ENCODE measurements at regions not wholly inside any gene's neighbourhood (a gene's known extent, or its start where the extent isn't known, plus 50 kb on each side); places are given as distances from the start of the nearest gene placed in this dataset.

DNA sequence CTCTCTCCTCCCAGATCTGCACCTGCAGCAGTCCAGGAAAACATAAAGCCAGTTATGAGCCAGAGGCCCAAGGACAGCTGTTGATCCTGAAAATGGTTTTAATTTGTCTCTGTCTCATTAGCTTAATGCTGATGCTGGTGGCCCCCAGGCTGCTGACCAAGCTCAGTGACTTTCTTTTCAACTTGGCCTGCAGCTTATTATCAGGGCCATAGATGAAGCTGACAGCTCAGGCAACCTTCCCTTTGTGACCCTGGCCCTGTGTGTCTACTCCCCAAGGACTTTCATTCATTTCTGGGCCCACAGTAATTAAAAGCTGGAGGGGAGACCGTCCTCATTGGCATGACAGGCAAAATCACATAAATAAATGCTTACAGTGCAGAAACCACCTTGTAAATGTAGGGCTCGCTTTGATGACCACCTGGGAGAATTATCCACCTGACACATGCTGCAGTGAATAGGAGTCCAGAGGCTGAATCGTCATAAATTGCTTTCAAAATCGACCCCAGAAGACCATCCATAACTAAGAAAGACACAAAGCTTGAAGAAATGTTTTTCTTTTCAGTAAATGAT is 138.5 kb downstream of the NPY start:
- no peak for TF ChIP-seq ZFX (IDR thresholded peaks at IDR 0.05)
- TF ChIP-seq, protein P1, sequence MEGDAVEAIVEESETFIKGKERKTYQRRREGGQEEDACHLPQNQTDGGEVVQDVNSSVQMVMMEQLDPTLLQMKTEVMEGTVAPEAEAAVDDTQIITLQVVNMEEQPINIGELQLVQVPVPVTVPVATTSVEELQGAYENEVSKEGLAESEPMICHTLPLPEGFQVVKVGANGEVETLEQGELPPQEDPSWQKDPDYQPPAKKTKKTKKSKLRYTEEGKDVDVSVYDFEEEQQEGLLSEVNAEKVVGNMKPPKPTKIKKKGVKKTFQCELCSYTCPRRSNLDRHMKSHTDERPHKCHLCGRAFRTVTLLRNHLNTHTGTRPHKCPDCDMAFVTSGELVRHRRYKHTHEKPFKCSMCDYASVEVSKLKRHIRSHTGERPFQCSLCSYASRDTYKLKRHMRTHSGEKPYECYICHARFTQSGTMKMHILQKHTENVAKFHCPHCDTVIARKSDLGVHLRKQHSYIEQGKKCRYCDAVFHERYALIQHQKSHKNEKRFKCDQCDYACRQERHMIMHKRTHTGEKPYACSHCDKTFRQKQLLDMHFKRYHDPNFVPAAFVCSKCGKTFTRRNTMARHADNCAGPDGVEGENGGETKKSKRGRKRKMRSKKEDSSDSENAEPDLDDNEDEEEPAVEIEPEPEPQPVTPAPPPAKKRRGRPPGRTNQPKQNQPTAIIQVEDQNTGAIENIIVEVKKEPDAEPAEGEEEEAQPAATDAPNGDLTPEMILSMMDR (conservative IDR thresholded peaks at IDR 0.05), result no peak
- no peak overlapping the region for H3K27ac ChIP-seq

DNA sequence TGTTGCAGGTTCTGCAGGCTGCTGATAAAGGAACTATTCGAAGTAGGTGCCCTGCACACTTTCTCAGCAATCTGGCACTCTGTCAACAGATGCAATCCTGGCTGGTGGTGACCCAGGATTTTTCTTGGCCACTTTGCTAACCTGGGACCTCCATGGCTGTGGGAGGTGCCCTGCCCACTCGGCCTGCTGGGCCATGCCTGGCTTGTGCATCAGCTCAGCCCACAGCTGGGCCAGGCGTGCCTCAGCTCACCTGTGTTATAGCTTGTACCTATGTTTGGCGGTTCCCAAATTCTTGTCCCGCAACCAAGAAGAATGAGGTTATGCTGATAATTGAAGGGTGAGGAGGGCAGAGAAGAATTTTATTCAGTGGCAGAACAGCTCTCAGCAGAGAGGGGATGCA is 141.7 kb downstream of the NPY start:
- TF ChIP-seq, protein P1 (conservative IDR thresholded peaks at IDR 0.05), result no peak
- no peak for TF ChIP-seq ZFX (IDR thresholded peaks at IDR 0.05)
- no peak overlapping the region for H3K27ac ChIP-seq

DNA sequence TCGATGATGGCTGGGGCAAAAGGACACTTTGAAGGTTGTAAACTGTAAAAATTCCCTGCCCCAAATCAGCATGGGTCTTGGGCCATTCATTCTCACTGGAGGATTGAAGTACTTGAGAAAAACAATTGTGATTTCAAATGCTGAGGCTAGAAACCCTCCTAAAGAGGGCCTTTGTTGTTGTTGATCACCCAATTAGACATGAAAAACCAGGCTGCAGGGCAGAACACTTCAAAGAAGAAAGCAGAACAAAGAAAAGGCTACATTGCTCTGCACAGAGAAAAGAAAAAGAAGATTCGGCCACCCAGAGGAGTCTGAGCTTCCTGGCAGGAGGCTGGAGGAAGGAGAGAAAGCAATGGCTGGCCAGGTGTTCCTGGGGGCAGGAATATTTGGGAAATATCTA is 143.1 kb downstream of the NPY start:
- no peak for TF ChIP-seq ZFX (IDR thresholded peaks at IDR 0.05)
- TF ChIP-seq, protein P1 (conservative IDR thresholded peaks at IDR 0.05), result no peak
- H3K27ac ChIP-seq, result no peak overlapping the region

DNA sequence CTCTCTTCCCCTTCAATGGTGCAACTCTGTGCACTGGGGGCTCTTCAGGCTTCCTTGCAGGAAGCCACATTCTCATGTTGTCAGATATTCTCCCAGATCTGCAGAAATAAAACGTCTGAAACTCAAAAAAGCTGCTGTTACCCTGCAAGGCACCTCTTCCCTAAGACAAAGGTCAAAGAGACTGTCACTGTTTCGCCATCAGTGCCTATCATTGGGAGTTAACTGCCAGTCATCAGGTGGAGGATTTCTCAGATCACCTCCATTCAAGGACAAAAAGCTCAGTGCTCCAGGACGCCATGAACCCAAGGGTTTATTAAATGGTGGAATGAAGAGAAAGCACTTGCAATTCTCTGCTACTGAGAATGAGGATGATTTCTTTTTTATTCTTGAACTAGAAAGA is 144.6 kb upstream of the PALS2 start:
- no peak overlapping the region for H3K27ac ChIP-seq
- TF ChIP-seq, protein P1 (conservative IDR thresholded peaks at IDR 0.05), result no peak
- no peak for TF ChIP-seq ZFX (IDR thresholded peaks at IDR 0.05)

DNA sequence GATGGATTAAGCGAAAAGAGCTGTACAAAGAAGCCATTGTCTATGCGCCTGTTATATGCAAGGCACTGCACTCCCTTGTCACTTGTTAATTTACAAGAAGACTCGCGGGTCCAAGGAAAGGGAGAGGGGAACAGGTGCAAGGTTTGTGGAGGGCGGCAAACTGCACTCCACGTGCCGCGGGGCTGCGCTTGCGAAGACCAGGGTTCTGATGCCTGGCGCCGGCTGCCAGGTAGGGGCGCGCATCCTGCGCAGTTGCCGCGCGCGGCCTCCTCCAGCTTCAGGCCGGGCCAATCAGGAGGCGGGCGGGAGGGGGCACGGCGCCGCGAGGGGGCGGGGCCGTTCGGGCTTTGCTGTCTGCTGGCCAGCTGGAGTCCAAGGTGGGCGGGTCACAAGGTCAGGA is 140.6 kb upstream of the PALS2 start:
- TF ChIP-seq, protein P1 (conservative IDR thresholded peaks at IDR 0.05), result no peak
- no peak for TF ChIP-seq ZFX (IDR thresholded peaks at IDR 0.05)

DNA sequence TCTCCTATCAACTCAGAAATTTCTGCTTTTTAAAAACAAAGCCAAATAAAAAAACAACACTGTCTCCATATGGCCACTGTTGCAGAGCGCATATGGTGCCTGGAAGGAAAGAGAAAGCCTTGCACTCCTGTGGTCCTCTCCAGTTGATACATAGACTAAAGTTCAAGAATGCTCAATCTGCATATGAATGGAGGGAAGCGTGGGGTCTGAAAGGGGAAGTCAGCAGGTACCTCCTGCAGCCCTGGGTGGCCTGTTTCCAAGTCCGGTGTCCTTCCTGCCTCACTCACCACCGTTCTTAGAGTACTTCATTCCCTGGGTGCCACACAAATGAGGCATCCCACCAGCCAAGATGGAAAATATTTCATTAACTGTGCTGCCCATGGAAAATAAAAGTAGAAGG is 138.3 kb upstream of the PALS2 start:
- TF ChIP-seq, protein P1 (conservative IDR thresholded peaks at IDR 0.05), result no peak
- H3K27ac ChIP-seq, result no peak overlapping the region

More for the DNA sequence above, 140.6 kb upstream of the PALS2 start:
- H3K27ac ChIP-seq, result no peak overlapping the region

DNA sequence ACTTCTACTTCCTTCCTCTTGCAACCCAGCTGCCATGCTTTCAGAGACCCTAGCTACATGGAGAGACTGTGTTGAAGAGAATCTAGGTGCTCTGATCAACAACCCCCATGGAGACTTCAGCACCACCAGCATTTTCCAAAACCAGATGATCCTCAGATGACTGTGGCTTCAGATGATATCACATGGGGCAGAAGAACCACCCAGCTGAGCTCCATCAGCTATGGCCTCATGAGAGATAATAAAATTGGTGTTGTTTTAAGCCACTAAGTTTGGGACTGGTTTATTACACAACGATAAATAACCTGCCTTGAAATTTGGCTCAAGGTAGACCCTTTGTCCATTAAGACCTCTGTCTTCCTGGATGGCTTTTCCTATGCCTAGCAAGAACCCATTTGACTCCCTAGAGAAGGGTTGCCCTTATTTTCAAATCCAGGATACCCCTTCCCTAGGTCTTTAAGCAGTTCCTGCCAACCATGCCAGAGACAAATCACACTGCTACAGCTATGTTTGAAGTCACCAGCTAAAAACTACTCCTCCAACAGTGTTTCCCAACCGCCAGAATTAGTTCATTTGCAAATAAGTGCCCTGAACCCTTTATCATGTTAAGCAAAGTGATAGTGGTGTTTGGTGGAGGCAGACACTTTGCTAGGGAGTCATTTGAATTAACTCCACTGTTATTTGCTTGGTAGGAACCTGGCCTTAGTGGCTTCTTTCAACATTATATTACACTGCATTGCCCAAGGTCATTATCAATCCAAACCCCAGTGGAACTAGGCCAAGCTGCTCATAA is 136.9 kb upstream of the PALS2 start:
- TF ChIP-seq ZFX (IDR thresholded peaks at IDR 0.05), result no peak
- TF ChIP-seq, protein P1 (conservative IDR thresholded peaks at IDR 0.05), result no peak
- no peak overlapping the region for H3K27ac ChIP-seq

Measured in C4-2B (cell line).